Breast epithelium (tissue), 4 donors: ENCODE measurements at regions not wholly inside any gene's neighbourhood (a gene's known extent, or its start where the extent isn't known, plus 50 kb on each side); places are given as distances from the start of the nearest gene placed in this dataset.

Experiments used
- DNase-seq, 2 donors: peaks; one replicate each; pipeline ENCODE4 v3.0.0-alpha.2; 2019; ENCODE audit warnings: low spot score in 2 of 2
- H3K27ac ChIP-seq, 2 donors: fragments of 200-600 bp; sonication (generic) in 1 of 2; one replicate each; pipeline ENCODE4 v1.5.1; 2016 to 2019; ENCODE audit warnings: mild to moderate bottlenecking in 1 of 2
- H3K27me3 ChIP-seq, 2 donors: fragments of 200-600 bp; sonication (generic) in 1 of 2; one replicate each; pipeline versions ENCODE4 v1.5.1 to v1.6.0; 2017 to 2019; ENCODE audit warnings: control low read depth in 1 of 2, mild to moderate bottlenecking in 1 of 2
- H3K36me3 ChIP-seq: fragments of 200-600 bp; one replicate; pipeline ENCODE4 v1.5.1; 2019
- H3K4me1 ChIP-seq, 2 donors: fragments of 200-600 bp; sonication (generic); one replicate each; pipeline ENCODE4 v1.5.1; 2016 to 2019; ENCODE audit warnings: control low read depth in 1 of 2
- H3K4me3 ChIP-seq, 3 donors: fragments of 200-600 bp; sonication (generic); 1 replicate in 2 of 3; 2 replicates in 1 of 3; pipeline ENCODE4 v1.5.1; 2016 to 2019; ENCODE audit warnings: mild to moderate bottlenecking in 3 of 3, moderate library complexity in 2 of 3
- H3K9me3 ChIP-seq, 2 donors: fragments of 200-600 bp; sonication (generic) in 1 of 2; one replicate each; pipeline ENCODE4 v1.5.1; 2016 to 2019; ENCODE audit warnings: control low read depth in 1 of 2
- CTCF ChIP-seq, 3 donors: fragments of 450-650 bp; IDR thresholded peaks; one replicate each; pipeline ENCODE4 v1.5.1; 2016 to 2017; ENCODE audit warnings: antibody characterized with exemption in 3 of 3, mild to moderate bottlenecking in 3 of 3, moderate library complexity in 3 of 3
- POLR2A ChIP-seq: fragments of 450-650 bp; IDR thresholded peaks from one replicate; pipeline ENCODE4 v1.6.1; 2016; ENCODE audit warnings: antibody characterized with exemption, mild to moderate bottlenecking, moderate library complexity
- POLR2AphosphoS5 ChIP-seq, 3 donors: sonication (generic); formaldehyde crosslinking; IDR thresholded peaks; one replicate each; pipeline ENCODE4 v1.6.1; 2017; ENCODE audit warnings: antibody characterized with exemption in 3 of 3
- intact Hi-C: fragments of 100-400 bp; cut with DNase I; formaldehyde crosslinking; loops from one replicate; pipeline ENCODE4 v1.15.1; 2023; ENCODE audit warnings: low total_unique reads

- intact Hi-C loops = no loop called here
- Histone ChIP-seq H3K9me3 (no peaks in the 10 kb centered on the region), H3K36me3 (no peaks in the 10 kb centered on the region), H3K27ac (no peak overlapping the region), H3K4me3 (no peak overlapping the region), H3K27me3 (no peaks in the 10 kb centered on the region), H3K4me1 (no peaks in the 10 kb centered on the region)
- DNase-seq = no peak
- TF ChIP-seq CTCF (IDR thresholded peaks at IDR 0.05) (no peak), POLR2AphosphoS5 (IDR thresholded peaks at IDR 0.05) (no peak), POLR2A (no peak)
These were observed 692.8 kb upstream of the LRRN3 start for GRCh38 chr7:110397927-110398660.

- TF ChIP-seq POLR2AphosphoS5 (IDR thresholded peaks at IDR 0.05) (no peak), POLR2A (no peak), CTCF (IDR thresholded peaks at IDR 0.05) (no peak)
- intact Hi-C loops = no loop called here
- Histone ChIP-seq H3K4me3 (no peak overlapping the region), H3K36me3 (no peaks in the 10 kb centered on the region), H3K27me3 (no peaks in the 10 kb centered on the region), H3K27ac (no peak overlapping the region), H3K4me1 (no peaks in the 10 kb centered on the region), H3K9me3 (no peaks in the 10 kb centered on the region)
- no peak for DNase-seq
These were observed 691.5 kb upstream of the LRRN3 start for GRCh38 chr7:110399421-110399820.

- intact Hi-C loops = no loop called here
- H3K9me3 ChIP-seq = no peaks in the 10 kb centered on the region
These were observed 690.5 kb upstream of the LRRN3 start for GRCh38 chr7:110400411-110400810.

GRCh38 chr7:110407242-110407641 lies 683.7 kb upstream of the LRRN3 start:
- no peak for DNase-seq
- Histone ChIP-seq H3K36me3 (no peaks in the 10 kb centered on the region), H3K9me3 (peaks cover 0 to 3% of the 10 kb centered on the region in 2 donors), H3K4me1 (no peaks in the 10 kb centered on the region), H3K4me3 (no peak overlapping the region), H3K27ac (no peak overlapping the region), H3K27me3 (no peaks in the 10 kb centered on the region)
- intact Hi-C loops = no loop called here
- TF ChIP-seq CTCF (IDR thresholded peaks at IDR 0.05) (no peak), POLR2A (no peak), POLR2AphosphoS5 (IDR thresholded peaks at IDR 0.05) (no peak)

More at GRCh38 chr7:110400411-110400810, 690.5 kb upstream of the LRRN3 start:
- Histone ChIP-seq H3K36me3 (no peaks in the 10 kb centered on the region), H3K4me1 (no peaks in the 10 kb centered on the region), H3K27ac (no peak overlapping the region), H3K4me3 (no peak overlapping the region), H3K27me3 (no peaks in the 10 kb centered on the region)
- TF ChIP-seq POLR2AphosphoS5 (IDR thresholded peaks at IDR 0.05) (no peak), CTCF (IDR thresholded peaks at IDR 0.05) (no peak), POLR2A (no peak)
- no peak for DNase-seq

- H3K27me3 ChIP-seq = no peaks in the 10 kb centered on the region
- TF ChIP-seq CTCF (IDR thresholded peaks at IDR 0.05) (no peak), POLR2A (no peak), POLR2AphosphoS5 (IDR thresholded peaks at IDR 0.05) (no peak)
- peaks cover 0 to 3% of the 10 kb centered on the region in 2 donors for H3K9me3 ChIP-seq
- intact Hi-C loops = no loop called here
- no peak overlapping the region for H3K27ac ChIP-seq
- no peaks in the 10 kb centered on the region for H3K36me3 ChIP-seq
- H3K4me1 ChIP-seq = no peaks in the 10 kb centered on the region
- no peak for DNase-seq
- H3K4me3 ChIP-seq = no peak overlapping the region
These were observed 683.2 kb upstream of the LRRN3 start for GRCh38 chr7:110407706-110408105.
